LNCaP clone FGC (cell line): ENCODE measurements at regions not wholly inside any gene's neighbourhood (a gene's known extent, or its start where the extent isn't known, plus 50 kb on each side); places are given as distances from the start of the nearest gene placed in this dataset.

ENCODE experiments used
- DNase-seq: peaks from one replicate; pipeline ENCODE4 v3.0.0-alpha.2; 2011; ENCODE audit warnings: low read depth
- H3K4me3 ChIP-seq: 2 replicates; pipeline ENCODE4 v1.5.1; 2011; ENCODE audit warnings: mild to moderate bottlenecking, low read depth, low read length, control low read depth
- CTCF ChIP-seq: IDR thresholded peaks from 2 replicates; pipeline ENCODE4 v1.5.1; 2012; ENCODE audit warnings: mild to moderate bottlenecking; ENCODE audit not compliant: control insufficient read depth, insufficient read depth; ENCODE audit errors: extremely low read depth

DNA sequence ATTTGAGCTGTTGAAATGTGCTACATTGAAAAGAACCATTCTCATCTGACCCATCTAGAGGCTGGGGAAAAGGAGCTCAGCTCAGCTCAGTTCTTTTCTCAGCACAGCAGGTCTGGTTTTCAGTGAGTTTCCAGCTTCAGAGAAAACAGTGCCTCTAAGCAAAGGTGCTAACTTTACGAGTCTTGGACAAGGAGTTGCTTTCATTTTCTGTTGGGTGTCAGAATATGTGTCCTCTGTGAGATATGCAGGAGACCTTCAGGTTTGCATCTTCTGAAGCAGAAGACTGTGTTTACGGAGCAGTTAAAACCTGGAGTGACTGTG lies 321.3 kb upstream of the USP24 start:
- TF ChIP-seq CTCF, result no peak

DNA sequence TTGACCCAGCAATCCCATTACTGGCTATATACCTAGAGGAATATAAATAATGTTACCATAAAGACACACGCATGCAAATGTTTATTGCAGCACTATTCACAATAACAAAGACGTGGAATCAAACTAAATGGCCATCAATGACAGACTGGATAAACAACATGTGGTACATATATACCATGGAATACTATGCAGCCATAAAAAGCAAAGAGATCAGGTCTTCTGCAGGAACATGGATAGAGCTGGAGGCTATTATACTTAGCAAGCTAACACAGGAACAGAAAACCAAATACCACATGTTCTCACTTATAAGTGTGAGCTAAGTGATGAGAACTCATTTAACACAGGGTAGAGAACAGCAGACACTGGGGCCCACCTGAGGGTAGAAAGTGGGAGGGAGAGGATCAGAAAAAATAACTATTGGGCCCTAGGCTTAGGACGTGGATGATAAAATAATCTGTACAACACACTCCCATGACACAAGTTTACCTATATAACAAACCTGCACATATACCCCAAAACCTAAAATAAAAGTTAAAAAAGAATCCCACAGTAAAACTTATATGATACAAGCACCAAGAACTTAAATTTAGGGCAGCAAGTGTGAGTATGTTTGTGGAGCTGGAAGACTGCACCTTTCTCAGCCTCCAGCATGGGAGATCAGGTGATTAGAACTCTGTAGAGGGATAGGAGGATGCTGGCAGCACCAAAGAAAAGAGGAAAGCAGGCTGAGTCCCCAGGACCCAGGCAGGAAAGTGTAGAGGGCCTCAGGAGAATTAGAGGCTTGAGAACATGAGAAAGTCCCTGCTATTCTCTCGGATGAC lies 320.8 kb upstream of the USP24 start:
- no peak for DNase-seq
- TF ChIP-seq CTCF, result no peak
- H3K4me3 ChIP-seq, result no peak overlapping the region

More for the DNA sequence above, 321.3 kb upstream of the USP24 start:
- no peak for DNase-seq
- H3K4me3 ChIP-seq, result no peak overlapping the region

DNA sequence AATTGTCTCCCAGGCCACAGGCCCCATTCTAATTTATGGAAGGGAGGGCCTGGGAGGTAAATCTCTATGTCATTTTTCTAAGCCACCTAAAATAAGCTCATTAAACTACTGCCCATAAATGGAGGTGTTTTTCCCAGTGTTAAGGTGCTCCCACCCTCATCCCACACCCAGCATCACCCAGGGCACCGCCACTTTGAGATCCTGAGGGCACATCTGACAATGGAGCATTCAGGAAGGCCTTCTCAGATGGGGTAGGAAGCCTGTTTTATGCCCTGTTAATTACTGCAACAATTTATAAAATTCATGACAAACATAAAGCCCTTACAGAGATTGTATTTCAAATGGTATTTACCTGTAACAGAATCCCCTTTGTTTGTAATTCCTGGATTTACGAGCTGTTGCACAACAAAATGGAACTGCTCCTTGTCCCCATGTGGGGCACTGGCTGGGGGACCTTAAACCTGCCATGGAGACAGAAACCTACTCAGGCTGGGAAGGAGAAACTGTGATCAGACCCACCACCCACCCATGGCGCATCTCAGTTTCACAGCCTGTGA lies 319.5 kb upstream of the USP24 start:
- DNase-seq, result no peak
- no peak for TF ChIP-seq CTCF
- H3K4me3 ChIP-seq, result no peak overlapping the region

GRCh38 chr1:55531644-55532043 lies 316.5 kb upstream of the USP24 start:
- DNase-seq, result no peak
- TF ChIP-seq CTCF, result no peak
- H3K4me3 ChIP-seq, result no peak overlapping the region

GRCh38 chr1:55530749-55531478 lies 315.8 kb upstream of the USP24 start:
- no peak for TF ChIP-seq CTCF
- no peak overlapping the region for H3K4me3 ChIP-seq
- no peak for DNase-seq

GRCh38 chr1:55529017-55529416 lies 313.9 kb upstream of the USP24 start:
- DNase-seq, result no peak
- no peak overlapping the region for H3K4me3 ChIP-seq
- no peak for TF ChIP-seq CTCF
